Neural cell (in vitro differentiated cells): ENCODE measurements at regions not wholly inside any gene's neighbourhood (a gene's known extent, or its start where the extent isn't known, plus 50 kb on each side); places are given as distances from the start of the nearest gene placed in this dataset.
"Not testable (repeated sequence)": the region's sequence is repeated elsewhere in the genome, so short reads cannot be mapped to it uniquely, and the experiment has no call there.

ENCODE experiments used
- H2AFZ ChIP-seq: fragments of 200-600, 300-800 bp; sonication (generic), shearing (Covaris generic); 2 replicates; pipeline ENCODE4 v1.6.0; 2014; ENCODE audit warnings: low read depth, mild to moderate bottlenecking, antibody characterized with exemption, low read length, moderate library complexity
- H3F3A ChIP-seq: fragments of 200-600 bp; shearing (Covaris generic); 2 replicates; pipeline ENCODE4 v1.6.1; 2016; ENCODE audit warnings: mild to moderate bottlenecking, moderate library complexity, mixed read lengths, antibody characterized with exemption, low read length; ENCODE audit not compliant: insufficient read depth, poor library complexity, severe bottlenecking
- H3K27ac ChIP-seq: fragments of 200-600, 300-800 bp; sonication (generic), shearing (Covaris generic); 2 replicates; pipeline ENCODE4 v1.5.1; 2014; ENCODE audit warnings: mild to moderate bottlenecking, low read length, moderate library complexity
- H3K27me3 ChIP-seq: fragments of 300-800, 200-600 bp; sonication (generic), shearing (Covaris generic); 2 replicates; pipeline ENCODE4 v1.6.0; 2014; ENCODE audit warnings: mild to moderate bottlenecking, low read depth, low read length, moderate library complexity; ENCODE audit not compliant: insufficient read depth
- H3K36me3 ChIP-seq: fragments of 300-800, 200-600 bp; sonication (generic), shearing (Covaris generic); 2 replicates; pipeline ENCODE4 v1.5.1; 2014; ENCODE audit warnings: mild to moderate bottlenecking, antibody characterized with exemption, low read length, moderate library complexity; ENCODE audit not compliant: insufficient read depth
- H3K4me2 ChIP-seq: fragments of 300-800, 200-600 bp; sonication (generic), shearing (Covaris generic); 2 replicates; pipeline ENCODE4 v1.6.0; 2014; ENCODE audit warnings: mild to moderate bottlenecking, low read length
- H3K4me3 ChIP-seq: fragments of 300-800, 200-600 bp; sonication (generic), shearing (Covaris generic); 2 replicates; pipeline ENCODE4 v1.5.1; 2014; ENCODE audit warnings: mild to moderate bottlenecking, low read length, moderate library complexity
- H3K79me2 ChIP-seq: fragments of 200-600 bp; shearing (Covaris generic); replicated peaks from 2 replicates; pipeline ENCODE4 v1.6.0; 2014; ENCODE audit warnings: mild to moderate bottlenecking, low read length, moderate library complexity; ENCODE audit not compliant: insufficient read depth
- H3K9ac ChIP-seq: fragments of 300-800, 200-600 bp; sonication (generic), shearing (Covaris generic); 2 replicates; pipeline ENCODE4 v1.6.1; 2016; ENCODE audit warnings: mild to moderate bottlenecking, low read length, mixed read lengths
- H3K9me2 ChIP-seq: fragments of 200-600 bp; shearing (Covaris generic); 2 replicates; pipeline ENCODE4 v1.6.1; 2016; ENCODE audit warnings: mild to moderate bottlenecking, low read length, mixed read lengths; ENCODE audit not compliant: insufficient read depth
- H3K9me3 ChIP-seq: fragments of 200-600, 300-800 bp; sonication (generic), shearing (Covaris generic); 2 replicates; pipeline ENCODE4 v1.6.1; 2016; ENCODE audit warnings: mild to moderate bottlenecking, mixed run types, low read length, moderate library complexity, mixed read lengths
- H4K20me1 ChIP-seq: fragments of 200-600 bp; shearing (Covaris generic); 2 replicates; pipeline ENCODE4 v1.6.1; 2016; ENCODE audit warnings: mild to moderate bottlenecking, mixed run types; ENCODE audit not compliant: insufficient read depth
- CTCF ChIP-seq: fragments of 450-650 bp; IDR thresholded peaks from 2 replicates; pipeline ENCODE4 v1.5.1; 2014; ENCODE audit warnings: antibody characterized with exemption, mild to moderate bottlenecking, moderate library complexity; ENCODE audit not compliant: poor library complexity, severe bottlenecking
- EP300 ChIP-seq: fragments of 450-650 bp; conservative IDR thresholded peaks from 2 replicates; pipeline ENCODE4 v1.6.1; 2014; ENCODE audit warnings: antibody characterized with exemption, mild to moderate bottlenecking, moderate library complexity; ENCODE audit not compliant: poor library complexity, severe bottlenecking
- EZH2 ChIP-seq: fragments of 200-600, 300-800 bp; shearing (Covaris generic), sonication (generic); IDR thresholded peaks from 2 replicates; pipeline ENCODE4 v1.6.1; 2014; ENCODE audit warnings: antibody characterized with exemption, low read length, borderline replicate concordance, mild to moderate bottlenecking; ENCODE audit not compliant: insufficient read depth, poor library complexity, severe bottlenecking
- MXI1 ChIP-seq: fragments of 450-650 bp; conservative IDR thresholded peaks from 2 replicates; pipeline ENCODE4 v1.6.1; 2014; ENCODE audit warnings: antibody characterized with exemption, mild to moderate bottlenecking; ENCODE audit not compliant: poor library complexity, severe bottlenecking
- POLR2AphosphoS5 ChIP-seq: IDR thresholded peaks from 2 replicates; pipeline ENCODE4 v1.6.1; 2012
- RAD21 ChIP-seq: fragments of 450-650 bp; conservative IDR thresholded peaks from 2 replicates; pipeline ENCODE4 v1.6.1; 2014; ENCODE audit warnings: antibody characterized with exemption, mild to moderate bottlenecking, moderate library complexity
- REST ChIP-seq: IDR thresholded peaks from 2 replicates; pipeline ENCODE4 v1.6.1; 2012; ENCODE audit warnings: borderline replicate concordance
- SMC3 ChIP-seq: fragments of 450-650 bp; conservative IDR thresholded peaks from 2 replicates; pipeline ENCODE4 v1.6.1; 2014; ENCODE audit warnings: antibody characterized with exemption, mild to moderate bottlenecking, moderate library complexity; ENCODE audit not compliant: poor library complexity
- TAF1 ChIP-seq: IDR thresholded peaks from 2 replicates; pipeline ENCODE4 v1.6.1; 2012; ENCODE audit warnings: low read depth

GRCh38 chr9:7636309-7636708 is 163.3 kb downstream of the DMAC1 start:
- no peak overlapping the region for H2AFZ ChIP-seq
- H3K9ac ChIP-seq = no peak overlapping the region
- H3K4me2 ChIP-seq = no peak overlapping the region
- H3K27me3 ChIP-seq = no peaks in the 10 kb centered on the region
- TF ChIP-seq EZH2 (no peak), SMC3 (no peak), EP300 (no peak), REST (no peak), CTCF (no peak), MXI1 (no peak), TAF1 (no peak), POLR2AphosphoS5 (no peak)
- H3K4me3 ChIP-seq = no peak overlapping the region
- H3K9me2 ChIP-seq = no peaks in the 10 kb centered on the region
- no peaks in the 10 kb centered on the region for H4K20me1 ChIP-seq
- no peaks in the 10 kb centered on the region for H3K79me2 ChIP-seq
- H3K27ac ChIP-seq = no peak overlapping the region
- H3K9me3 ChIP-seq = no peaks in the 10 kb centered on the region
- H3F3A ChIP-seq = no peaks in the 10 kb centered on the region
- H3K36me3 ChIP-seq = no peaks in the 10 kb centered on the region

- not testable (repeated sequence) for H2AFZ ChIP-seq, H3K9ac ChIP-seq
Observed at GRCh38 chr9:7626571-7627029, 173.0 kb downstream of the DMAC1 start.

DNA sequence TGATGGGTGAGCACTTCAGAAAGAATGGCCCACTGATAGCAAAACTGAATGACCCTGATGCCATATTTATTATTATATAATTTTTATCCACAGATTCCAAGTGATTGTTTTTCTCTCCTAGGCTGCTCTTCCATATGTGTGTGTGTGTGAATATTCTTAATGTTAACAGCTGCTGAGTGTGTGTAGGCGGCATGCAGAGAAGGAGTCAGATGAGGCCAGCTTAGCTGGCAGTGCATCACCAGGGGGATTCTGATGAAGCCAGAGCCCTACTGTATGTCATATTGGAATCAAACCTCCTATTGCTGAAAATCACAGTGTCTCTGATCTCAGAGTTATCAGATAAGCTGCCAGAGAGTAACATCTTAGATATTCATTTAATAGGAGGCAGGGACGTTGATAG is 177.1 kb downstream of the DMAC1 start:
- H3K9me3 ChIP-seq = no peaks in the 10 kb centered on the region
- no peaks in the 10 kb centered on the region for H3F3A ChIP-seq
- H3K4me3 ChIP-seq = no peak overlapping the region
- no peaks in the 10 kb centered on the region for H3K9me2 ChIP-seq
- H3K27me3 ChIP-seq = no peaks in the 10 kb centered on the region
- no peaks in the 10 kb centered on the region for H3K79me2 ChIP-seq
- no peaks in the 10 kb centered on the region for H3K36me3 ChIP-seq
- no peak overlapping the region for H3K9ac ChIP-seq
- H3K27ac ChIP-seq = no peak overlapping the region
- H3K4me2 ChIP-seq = no peak overlapping the region
- TF ChIP-seq EP300 = no peak
- TF ChIP-seq SMC3 = no peak
- TF ChIP-seq EZH2 = no peak
- TF ChIP-seq POLR2AphosphoS5 = no peak
- TF ChIP-seq MXI1 = no peak
- no peak for TF ChIP-seq RAD21
- no peak for TF ChIP-seq TAF1
- TF ChIP-seq CTCF = no peak
- TF ChIP-seq REST = no peak
- H2AFZ ChIP-seq = no peak overlapping the region
- no peaks in the 10 kb centered on the region for H4K20me1 ChIP-seq

More at GRCh38 chr9:7626571-7627029, 173.0 kb downstream of the DMAC1 start:
- not testable (repeated sequence) for H3K36me3 ChIP-seq, H3K9me3 ChIP-seq, H3K27me3 ChIP-seq, H3F3A ChIP-seq, H3K4me3 ChIP-seq, H3K4me2 ChIP-seq, H3K9me2 ChIP-seq, H3K27ac ChIP-seq, H4K20me1 ChIP-seq, H3K79me2 ChIP-seq
